Loucy (cell line): ENCODE measurements at regions not wholly inside any gene's neighbourhood (a gene's known extent, or its start where the extent isn't known, plus 50 kb on each side); places are given as distances from the start of the nearest gene placed in this dataset.

ENCODE experiments used
- H2AFZ ChIP-seq: fragments of 200-600 bp; sonication (generic); 2 replicates; pipeline ENCODE4 v1.6.0; 2016; ENCODE audit warnings: antibody characterized with exemption, mild to moderate bottlenecking, low read length, moderate library complexity
- H3F3A ChIP-seq: fragments of 200-600 bp; 2 replicates; pipeline ENCODE4 v1.6.0; 2016; ENCODE audit warnings: antibody characterized with exemption, low read depth, mild to moderate bottlenecking
- H3K27me3 ChIP-seq: fragments of 200-600 bp; sonication (generic); 2 replicates; pipeline ENCODE4 v1.6.1; 2014; ENCODE audit warnings: low read length, mild to moderate bottlenecking; ENCODE audit not compliant: insufficient read depth, poor library complexity, severe bottlenecking
- H3K36me3 ChIP-seq: fragments of 200-600 bp; sonication (generic); 2 replicates; pipeline ENCODE4 v1.6.1; 2016; ENCODE audit warnings: low read length; ENCODE audit not compliant: insufficient read depth
- H3K4me1 ChIP-seq: fragments of 200-600 bp; sonication (generic); 2 replicates; pipeline ENCODE4 v1.5.1; 2014; ENCODE audit warnings: low read length, mild to moderate bottlenecking; ENCODE audit not compliant: insufficient read depth, poor library complexity, severe bottlenecking
- H3K4me2 ChIP-seq: fragments of 200-600 bp; sonication (generic); 2 replicates; pipeline ENCODE4 v1.6.0; 2014; ENCODE audit warnings: antibody characterized with exemption, low read length, low read depth, mild to moderate bottlenecking; ENCODE audit not compliant: poor library complexity, severe bottlenecking
- H3K4me3 ChIP-seq: fragments of 200-600 bp; sonication (generic); 2 replicates; pipeline ENCODE4 v1.5.1; 2014; ENCODE audit warnings: low read length, mild to moderate bottlenecking, mixed read lengths; ENCODE audit not compliant: poor library complexity, severe bottlenecking
- H3K79me2 ChIP-seq: fragments of 200-600 bp; sonication (generic); 2 replicates; pipeline ENCODE4 v1.6.1; 2014; ENCODE audit warnings: low read length; ENCODE audit not compliant: insufficient read depth
- H3K9ac ChIP-seq: fragments of 200-600 bp; sonication (generic); 2 replicates; pipeline ENCODE4 v1.6.0; 2014; ENCODE audit warnings: mild to moderate bottlenecking, low read depth, low read length, moderate library complexity; ENCODE audit not compliant: poor library complexity, severe bottlenecking
- H3K9me2 ChIP-seq: fragments of 200-600 bp; sonication (generic); replicated peaks from 2 replicates; pipeline ENCODE4 v1.6.1; 2016; ENCODE audit warnings: low read depth, low read length, mixed read lengths
- H3K9me3 ChIP-seq: fragments of 200-600 bp; sonication (generic); 2 replicates; pipeline ENCODE4 v1.6.1; 2014; ENCODE audit warnings: mild to moderate bottlenecking, antibody characterized with exemption, low read length, low read depth; ENCODE audit not compliant: insufficient read depth
- H4K20me1 ChIP-seq: fragments of 200-600 bp; sonication (generic); 2 replicates; pipeline ENCODE4 v1.6.0; 2014; ENCODE audit warnings: antibody characterized with exemption, low read length, mild to moderate bottlenecking; ENCODE audit not compliant: insufficient read depth, poor library complexity, severe bottlenecking
- CTCF ChIP-seq: fragments of 200-600 bp; sonication (generic); conservative IDR thresholded peaks from 2 replicates; pipeline ENCODE4 v1.5.1; 2014; ENCODE audit warnings: mild to moderate bottlenecking, antibody characterized with exemption, low read length
- EZH2phosphoT487 ChIP-seq: fragments of 200-600 bp; IDR thresholded peaks from 2 replicates; pipeline ENCODE4 v1.6.1; 2018; ENCODE audit warnings: antibody characterized with exemption, mild to moderate bottlenecking, moderate library complexity, borderline replicate concordance

- Histone ChIP-seq H3K9me2 (no peaks in the 10 kb centered on the region), H3K79me2 (no peaks in the 10 kb centered on the region), H3K9me3 (no peaks in the 10 kb centered on the region), H2AFZ (no peak overlapping the region), H3K4me1 (no peaks in the 10 kb centered on the region), H3K4me2 (no peak overlapping the region), H3F3A (no peaks in the 10 kb centered on the region), H3K27me3 (no peaks in the 10 kb centered on the region), H3K36me3 (no peaks in the 10 kb centered on the region), H4K20me1 (no peaks in the 10 kb centered on the region), H3K9ac (no peak overlapping the region), H3K4me3 (no peak overlapping the region)
- TF ChIP-seq CTCF = no peak
These were observed 295.3 kb downstream of the CDH7 start for GRCh38 chr18:66046032-66046602.

GRCh38 chr18:66043009-66043408 lies 292.2 kb downstream of the CDH7 start:
- Histone ChIP-seq H3K9me3 (no peaks in the 10 kb centered on the region), H3K4me1 (no peaks in the 10 kb centered on the region), H3K36me3 (no peaks in the 10 kb centered on the region), H4K20me1 (no peaks in the 10 kb centered on the region), H3K4me2 (no peak overlapping the region), H2AFZ (no peak overlapping the region), H3K9ac (no peak overlapping the region), H3K9me2 (no peaks in the 10 kb centered on the region), H3K4me3 (no peak overlapping the region), H3K27me3 (no peaks in the 10 kb centered on the region), H3F3A (no peaks in the 10 kb centered on the region), H3K79me2 (no peaks in the 10 kb centered on the region)
- TF ChIP-seq EZH2phosphoT487 (no peak), CTCF (no peak)

GRCh38 chr18:66013969-66014368 lies 263.2 kb downstream of the CDH7 start:
- Histone ChIP-seq H3K4me1 (no peaks in the 10 kb centered on the region), H3F3A (no peaks in the 10 kb centered on the region), H3K4me2 (no peak overlapping the region), H3K9me3 (no peaks in the 10 kb centered on the region), H3K9ac (no peak overlapping the region), H2AFZ (no peak overlapping the region), H3K79me2 (no peaks in the 10 kb centered on the region), H3K4me3 (no peak overlapping the region), H4K20me1 (no peaks in the 10 kb centered on the region), H3K9me2 (no peaks in the 10 kb centered on the region), H3K27me3 (no peaks in the 10 kb centered on the region), H3K36me3 (no peaks in the 10 kb centered on the region)
- TF ChIP-seq EZH2phosphoT487 (no peak), CTCF (no peak)
